Calu3 (cell line): ENCODE measurements at regions not wholly inside any gene's neighbourhood (a gene's known extent, or its start where the extent isn't known, plus 50 kb on each side); places are given as distances from the start of the nearest gene placed in this dataset.

ENCODE experiments used
- BruUV-seq: library from RNA; stranded (reverse); fragments of 400-500 nt; replicated peaks from 2 replicates; lab custom pipeline; 2021; lab: Mats Ljungman, UMichigan
- CTCF ChIA-PET: fragments of 300-600 bp; sonication (Branson Sonifier 250); formaldehyde crosslinking; loops from one replicate; lab custom pipeline; 2022; ENCODE audit warnings: antibody characterized with exemption; lab: Charles Lee
- DNase-seq: peaks from one replicate; pipeline ENCODE4 v3.0.0; 2022
- H3K27ac Mint-ChIP-seq: one replicate; pipeline ENCODE4 v1.8.0; 2022; ENCODE audit warnings: mixed read lengths; ENCODE audit not compliant: unreplicated experiment
- H3K27me3 Mint-ChIP-seq: one replicate; pipeline ENCODE4 v1.8.0; 2022; ENCODE audit warnings: mixed read lengths; ENCODE audit not compliant: unreplicated experiment
- H3K36me3 Mint-ChIP-seq: one replicate; pipeline ENCODE4 v1.8.0; 2022; ENCODE audit warnings: mild to moderate bottlenecking, moderate library complexity, mixed read lengths; ENCODE audit not compliant: insufficient read depth, unreplicated experiment
- H3K4me1 Mint-ChIP-seq: one replicate; pipeline ENCODE4 v1.8.0; 2022; ENCODE audit warnings: mild to moderate bottlenecking, low read depth, mixed read lengths; ENCODE audit not compliant: unreplicated experiment
- H3K4me3 Mint-ChIP-seq: one replicate; pipeline ENCODE4 v1.8.0; 2022; ENCODE audit warnings: mild to moderate bottlenecking, low read depth, moderate library complexity, mixed read lengths; ENCODE audit not compliant: unreplicated experiment
- H3K9me3 Mint-ChIP-seq: one replicate; pipeline ENCODE4 v1.8.0; 2022; ENCODE audit warnings: low read depth, mixed read lengths; ENCODE audit not compliant: unreplicated experiment
- CTCF ChIP-seq: fragments of 200-600 bp; IDR thresholded peaks from one replicate; pipeline ENCODE4 v1.8.0; 2022; ENCODE audit warnings: antibody characterized with exemption; ENCODE audit not compliant: unreplicated experiment
- intact Hi-C: fragments of 100-400 bp; cut with micrococcal nuclease; formaldehyde crosslinking; loops from one replicate; pipeline ENCODE4 v1.10.0; 2022; ENCODE audit not compliant: unreplicated experiment

GRCh38 chr2:180743401-180743800 lies 237.0 kb upstream of the UBE2E3 start:
- intact Hi-C loops: loop anchor here (10.0 kb wide), 1 partner anchor 241 kb away; the partner anchor contains the start of gene UBE2E3
- Mint-ChIP-seq H3K4me1 (peaks cover 31% of the 10 kb centered on the region), H3K4me3 (no peak overlapping the region)

GRCh38 chr2:180742801-180743200 lies 237.6 kb upstream of the UBE2E3 start:
- Mint-ChIP-seq H3K4me1 (peaks cover 25% of the 10 kb centered on the region), H3K36me3 (no peaks in the 10 kb centered on the region), H3K9me3 (no peaks in the 10 kb centered on the region), H3K27me3 (no peaks in the 10 kb centered on the region), H3K4me3 (no peak overlapping the region), H3K27ac (no peak overlapping the region)
- no peak for DNase-seq
- no TSS peak for BruUV-seq
- CTCF ChIA-PET: no interaction called here
- intact Hi-C loops: loop anchor here (10.0 kb wide), 1 partner anchor 242 kb away; the partner anchor contains the start of gene UBE2E3
- no peak for TF ChIP-seq CTCF

More at GRCh38 chr2:180743401-180743800, 237.0 kb upstream of the UBE2E3 start:
- no peaks in the 10 kb centered on the region for H3K27me3 Mint-ChIP-seq
- no peaks in the 10 kb centered on the region for H3K36me3 Mint-ChIP-seq
- TF ChIP-seq CTCF: no peak
- H3K9me3 Mint-ChIP-seq: no peaks in the 10 kb centered on the region
- H3K27ac Mint-ChIP-seq: no peak overlapping the region
- BruUV-seq: no TSS peak
- DNase-seq: no peak
- CTCF ChIA-PET: no interaction called here

GRCh38 chr2:180739070-180739469 lies 241.3 kb upstream of the UBE2E3 start:
- no TSS peak for BruUV-seq
- CTCF ChIA-PET: no interaction called here
- intact Hi-C loops: no loop called here
- Mint-ChIP-seq H3K27ac (no peak overlapping the region), H3K36me3 (no peaks in the 10 kb centered on the region), H3K27me3 (no peaks in the 10 kb centered on the region), H3K4me1 (peaks cover 17% of the 10 kb centered on the region), H3K9me3 (no peaks in the 10 kb centered on the region), H3K4me3 (no peak overlapping the region)
- no peak for DNase-seq
- TF ChIP-seq CTCF: no peak

GRCh38 chr2:180735799-180736198 lies 244.6 kb upstream of the UBE2E3 start:
- no peak overlapping the region for H3K27ac Mint-ChIP-seq
- H3K4me1 Mint-ChIP-seq: peaks cover 27% of the 10 kb centered on the region
- no peak for TF ChIP-seq CTCF
- CTCF ChIA-PET: interaction anchor here (0.6 kb wide), 1 partner anchor 1506 kb away, joined by 3 read pairs; no protein-coding TSS in a partner anchor
- intact Hi-C loops: no loop called here
- no peaks in the 10 kb centered on the region for H3K9me3 Mint-ChIP-seq
- no TSS peak for BruUV-seq
- H3K36me3 Mint-ChIP-seq: no peaks in the 10 kb centered on the region
- DNase-seq: no peak
- H3K4me3 Mint-ChIP-seq: no peak overlapping the region
- H3K27me3 Mint-ChIP-seq: no peaks in the 10 kb centered on the region
